Keratinocyte (primary cell): ENCODE measurements at regions not wholly inside any gene's neighbourhood (a gene's known extent, or its start where the extent isn't known, plus 50 kb on each side); places are given as distances from the start of the nearest gene placed in this dataset.

Experiments
- DNase-seq: peaks from one replicate; pipeline ENCODE4 v3.0.0-alpha.2; 2011; ENCODE audit warnings: low read depth, missing footprints, low spot score
- FAIRE-seq: peaks from 2 replicates; lab custom pipeline; 2011; peaks lifted over from hg19 to GRCh38; lab: Jason Lieb, UNC
- H2AFZ ChIP-seq: 2 replicates; pipeline ENCODE4 v1.6.0; 2012; ENCODE audit warnings: low read length, control low read depth, inconsistent platforms; ENCODE audit not compliant: control insufficient read depth
- H3K27ac ChIP-seq: 2 replicates; pipeline ENCODE4 v1.5.1; 2011; ENCODE audit warnings: low read length; ENCODE audit not compliant: control insufficient read depth, insufficient read depth
- H3K27me3 ChIP-seq: 3 replicates; pipeline ENCODE4 v1.6.0; 2011; ENCODE audit warnings: low read length; ENCODE audit not compliant: control insufficient read depth, insufficient read depth; ENCODE audit errors: extremely low read depth
- H3K36me3 ChIP-seq, 2 experiments: 2 replicates in 1 of 2; 3 replicates in 1 of 2; pipeline ENCODE4 v1.5.1; 2011; ENCODE audit warnings: low read length in 2 of 2, mild to moderate bottlenecking in 1 of 2; ENCODE audit not compliant: control insufficient read depth in 2 of 2, insufficient read depth in 2 of 2; ENCODE audit errors: extremely low read depth in 1 of 2
- H3K4me1 ChIP-seq: 3 replicates; pipeline ENCODE4 v1.5.1; 2011; ENCODE audit warnings: low read length; ENCODE audit not compliant: control insufficient read depth, insufficient read depth; ENCODE audit errors: extremely low read depth
- H3K4me2 ChIP-seq: 3 replicates; pipeline ENCODE4 v1.6.0; 2011; ENCODE audit warnings: low read depth, low read length; ENCODE audit not compliant: control insufficient read depth, insufficient read depth; ENCODE audit errors: extremely low read depth
- H3K4me3 ChIP-seq, 3 experiments: fragments of 200-600 bp in 1 of 3; sonication (generic) in 1 of 3; 2 replicates in 2 of 3; 3 replicates in 1 of 3; pipeline ENCODE4 v1.5.1; 2011 to 2016; ENCODE audit warnings: low read length in 3 of 3, mild to moderate bottlenecking in 3 of 3, control low read depth in 2 of 3, inconsistent platforms in 1 of 3, low read depth in 1 of 3, mixed read lengths in 1 of 3, mixed run types in 1 of 3, moderate library complexity in 1 of 3; ENCODE audit not compliant: control insufficient read depth in 2 of 3, insufficient read depth in 2 of 3; ENCODE audit errors: extremely low read depth in 1 of 3
- H3K79me2 ChIP-seq: 2 replicates; pipeline ENCODE4 v1.6.0; 2012; ENCODE audit warnings: low read length; ENCODE audit not compliant: control insufficient read depth, insufficient read depth
- H3K9ac ChIP-seq: 3 replicates; pipeline ENCODE4 v1.6.0; 2011; ENCODE audit warnings: low read length; ENCODE audit not compliant: control insufficient read depth, insufficient read depth; ENCODE audit errors: extremely low read depth
- H3K9me1 ChIP-seq: 3 replicates; pipeline ENCODE4 v1.6.0; 2011; ENCODE audit warnings: low read length; ENCODE audit not compliant: control insufficient read depth, insufficient read depth; ENCODE audit errors: extremely low read depth
- H3K9me3 ChIP-seq: 2 replicates; pipeline ENCODE4 v1.5.1; 2012; ENCODE audit warnings: low read depth, low read length; ENCODE audit not compliant: control insufficient read depth
- H4K20me1 ChIP-seq: 3 replicates; pipeline ENCODE4 v1.6.0; 2011; ENCODE audit warnings: low read length; ENCODE audit not compliant: control insufficient read depth, insufficient read depth; ENCODE audit errors: extremely low read depth
- EZH2 ChIP-seq: IDR thresholded peaks from one replicate; pipeline ENCODE4 v1.6.1; 2012; ENCODE audit warnings: inconsistent platforms, mild to moderate bottlenecking, low read length, moderate library complexity
- dilution Hi-C: fragments of 300-500 bp; cut with MboI; formaldehyde crosslinking; loops from one replicate; pipeline ENCODE4 v1.7.0; 2020; ENCODE audit warnings: low sequenced_read_pairs; ENCODE audit not compliant: extremely low pct_ligation_motif_present
- TF ChIP-seq, protein P1 (sequence below), 3 experiments: IDR thresholded peaks in 1 of 3; conservative IDR thresholded peaks in 1 of 3; optimal IDR thresholded peaks in 1 of 3; 2 replicates in 2 of 3; 3 replicates in 1 of 3; pipeline versions ENCODE3 to v1.5.1; 2011; ENCODE audit warnings: low read length in 3 of 3, mild to moderate bottlenecking in 3 of 3, moderate library complexity in 2 of 3, control low read depth in 1 of 3, inconsistent platforms in 1 of 3; ENCODE audit not compliant: insufficient read depth in 2 of 3; ENCODE audit errors: extremely low read depth in 1 of 3

DNA sequence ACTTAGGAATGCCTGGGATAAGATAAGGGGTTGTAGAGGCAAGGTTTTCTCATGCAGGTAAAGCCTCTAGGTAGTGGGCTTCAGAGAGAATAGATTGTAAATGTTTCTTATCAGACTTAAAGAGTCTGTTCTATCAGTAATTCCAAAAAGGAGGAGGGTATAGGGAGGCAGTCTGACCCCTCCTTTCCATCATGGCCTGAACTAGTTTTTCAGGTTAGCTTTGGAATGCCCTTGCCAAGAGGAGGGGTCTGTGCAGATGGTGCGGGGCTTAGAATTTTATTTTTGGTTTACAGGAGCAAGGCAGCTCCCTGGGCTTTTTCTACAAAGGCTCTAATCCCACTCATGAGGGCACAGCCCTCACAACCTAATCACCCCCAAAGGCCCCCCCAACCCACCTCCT is 135.0 kb downstream of the B3GNT2 start:
- H3K79me2 ChIP-seq: no peaks in the 10 kb centered on the region
- H3K9me3 ChIP-seq: no peaks in the 10 kb centered on the region
- H3K4me1 ChIP-seq: no peaks in the 10 kb centered on the region
- H4K20me1 ChIP-seq: no peaks in the 10 kb centered on the region
- no peak for FAIRE-seq
- no peak overlapping the region for H3K4me2 ChIP-seq
- dilution Hi-C loops: no loop called here
- TF ChIP-seq EZH2: no peak
- TF ChIP-seq, protein P1, sequence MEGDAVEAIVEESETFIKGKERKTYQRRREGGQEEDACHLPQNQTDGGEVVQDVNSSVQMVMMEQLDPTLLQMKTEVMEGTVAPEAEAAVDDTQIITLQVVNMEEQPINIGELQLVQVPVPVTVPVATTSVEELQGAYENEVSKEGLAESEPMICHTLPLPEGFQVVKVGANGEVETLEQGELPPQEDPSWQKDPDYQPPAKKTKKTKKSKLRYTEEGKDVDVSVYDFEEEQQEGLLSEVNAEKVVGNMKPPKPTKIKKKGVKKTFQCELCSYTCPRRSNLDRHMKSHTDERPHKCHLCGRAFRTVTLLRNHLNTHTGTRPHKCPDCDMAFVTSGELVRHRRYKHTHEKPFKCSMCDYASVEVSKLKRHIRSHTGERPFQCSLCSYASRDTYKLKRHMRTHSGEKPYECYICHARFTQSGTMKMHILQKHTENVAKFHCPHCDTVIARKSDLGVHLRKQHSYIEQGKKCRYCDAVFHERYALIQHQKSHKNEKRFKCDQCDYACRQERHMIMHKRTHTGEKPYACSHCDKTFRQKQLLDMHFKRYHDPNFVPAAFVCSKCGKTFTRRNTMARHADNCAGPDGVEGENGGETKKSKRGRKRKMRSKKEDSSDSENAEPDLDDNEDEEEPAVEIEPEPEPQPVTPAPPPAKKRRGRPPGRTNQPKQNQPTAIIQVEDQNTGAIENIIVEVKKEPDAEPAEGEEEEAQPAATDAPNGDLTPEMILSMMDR (optimal IDR thresholded peaks at IDR 0.05 in 1 of 3, IDR thresholded peaks at IDR 0.05 in 1 of 3, conservative IDR thresholded peaks at IDR 0.05 in 1 of 3; ENCODE audit: extremely low read depth in 1 of 3, insufficient read depth in 2 of 3, low read length in 3 of 3): no peak
- no peak for DNase-seq
- H3K36me3 ChIP-seq: no peaks in the 10 kb centered on the region
- H3K9ac ChIP-seq: no peak overlapping the region
- no peak overlapping the region for H3K4me3 ChIP-seq
- H3K27ac ChIP-seq: no peak overlapping the region
- no peaks in the 10 kb centered on the region for H3K9me1 ChIP-seq
- peaks cover 3% of the 10 kb centered on the region for H3K27me3 ChIP-seq
- no peak overlapping the region for H2AFZ ChIP-seq

DNA sequence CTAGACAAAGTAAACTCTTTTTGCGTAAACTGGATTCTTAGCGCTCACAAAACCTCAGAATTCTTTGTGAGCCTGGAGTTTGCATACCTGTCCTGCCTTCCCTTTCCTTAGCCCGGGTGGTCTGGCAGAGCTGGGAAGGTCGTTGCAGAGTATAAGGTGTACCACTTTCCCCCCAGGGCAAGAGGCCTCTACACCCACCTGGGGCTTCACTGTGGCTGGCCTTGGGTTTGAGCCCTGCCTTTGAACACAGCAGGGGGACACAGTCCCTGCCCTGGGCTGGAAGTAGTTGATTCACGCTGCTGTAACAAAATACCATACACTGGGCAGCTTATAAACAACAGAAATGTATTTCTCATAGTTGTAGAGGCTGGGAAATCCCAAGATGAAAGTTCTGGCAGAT is 133.9 kb downstream of the B3GNT2 start:
- Histone ChIP-seq H3K27me3 (peaks cover 3% of the 10 kb centered on the region), H4K20me1 (no peaks in the 10 kb centered on the region), H3K27ac (no peak overlapping the region), H2AFZ (no peak overlapping the region), H3K9me3 (no peaks in the 10 kb centered on the region), H3K9me1 (no peaks in the 10 kb centered on the region), H3K79me2 (no peaks in the 10 kb centered on the region), H3K9ac (no peak overlapping the region), H3K36me3 (no peaks in the 10 kb centered on the region), H3K4me2 (no peak overlapping the region), H3K4me1 (no peaks in the 10 kb centered on the region), H3K4me3 (no peak overlapping the region)
- dilution Hi-C loops: no loop called here
- DNase-seq (no peak), FAIRE-seq (no peak)
- TF ChIP-seq EZH2: no peak
- TF ChIP-seq, protein P1 (optimal IDR thresholded peaks at IDR 0.05 in 1 of 3, IDR thresholded peaks at IDR 0.05 in 1 of 3, conservative IDR thresholded peaks at IDR 0.05 in 1 of 3; ENCODE audit: extremely low read depth in 1 of 3, insufficient read depth in 2 of 3, low read length in 3 of 3): no peak
